Left ventricle myocardium inferior (tissue), 1 donor: ENCODE measurements at regions not wholly inside any gene's neighbourhood (a gene's known extent, or its start where the extent isn't known, plus 50 kb on each side); places are given as distances from the start of the nearest gene placed in this dataset.

Experiments used
- DNase-seq: peaks from one replicate; pipeline ENCODE4 v3.0.0-alpha.2; 2020
- H3K27ac ChIP-seq: fragments of 200-600 bp; replicated peaks from 2 replicates; pipeline ENCODE4 v1.8.0; 2021
- H3K27me3 ChIP-seq: fragments of 200-600 bp; 2 replicates; pipeline ENCODE4 v1.8.0; 2021; ENCODE audit warnings: low read depth
- H3K36me3 ChIP-seq: fragments of 200-600 bp; 2 replicates; pipeline ENCODE4 v1.8.0; 2021
- H3K4me1 ChIP-seq: fragments of 200-600 bp; 2 replicates; pipeline ENCODE4 v1.8.0; 2021
- H3K4me3 ChIP-seq: fragments of 200-600 bp; 2 replicates; pipeline ENCODE4 v1.8.0; 2021; ENCODE audit warnings: mild to moderate bottlenecking, moderate library complexity
- H3K9me3 ChIP-seq: fragments of 200-600 bp; replicated peaks from 2 replicates; pipeline ENCODE4 v1.8.0; 2021
- CTCF ChIP-seq: fragments of 200-600 bp; IDR thresholded peaks from 2 replicates; pipeline ENCODE4 v1.8.0; 2021; ENCODE audit warnings: antibody characterized with exemption, mild to moderate bottlenecking, borderline replicate concordance
- intact Hi-C: fragments of 100-400 bp; cut with micrococcal nuclease; formaldehyde crosslinking; loops from one replicate; pipeline ENCODE4 v1.11.0; 2022
- donor health status: DM: no; HTN: yes; CAD: no; lungs with severe emphysema.

- no peak overlapping the region for H3K4me3 ChIP-seq
- no peak for TF ChIP-seq CTCF
- no peaks in the 10 kb centered on the region for H3K4me1 ChIP-seq
- H3K27ac ChIP-seq, result no peak overlapping the region
- no peaks in the 10 kb centered on the region for H3K36me3 ChIP-seq
- no peaks in the 10 kb centered on the region for H3K9me3 ChIP-seq
- intact Hi-C loops, result no loop called here
- no peaks in the 10 kb centered on the region for H3K27me3 ChIP-seq
- DNase-seq, result no peak
Observed at GRCh38 chr6:90918361-90918760, 331.5 kb upstream of the MAP3K7 start.

GRCh38 chr6:90917376-90917775, 330.5 kb upstream of the MAP3K7 start:
- no peaks in the 10 kb centered on the region for H3K36me3 ChIP-seq
- no peak for TF ChIP-seq CTCF
- DNase-seq, result no peak
- intact Hi-C loops, result no loop called here
- H3K27me3 ChIP-seq, result no peaks in the 10 kb centered on the region
- H3K27ac ChIP-seq, result no peak overlapping the region
- no peaks in the 10 kb centered on the region for H3K4me1 ChIP-seq
- H3K4me3 ChIP-seq, result no peak overlapping the region
- no peaks in the 10 kb centered on the region for H3K9me3 ChIP-seq

DNA sequence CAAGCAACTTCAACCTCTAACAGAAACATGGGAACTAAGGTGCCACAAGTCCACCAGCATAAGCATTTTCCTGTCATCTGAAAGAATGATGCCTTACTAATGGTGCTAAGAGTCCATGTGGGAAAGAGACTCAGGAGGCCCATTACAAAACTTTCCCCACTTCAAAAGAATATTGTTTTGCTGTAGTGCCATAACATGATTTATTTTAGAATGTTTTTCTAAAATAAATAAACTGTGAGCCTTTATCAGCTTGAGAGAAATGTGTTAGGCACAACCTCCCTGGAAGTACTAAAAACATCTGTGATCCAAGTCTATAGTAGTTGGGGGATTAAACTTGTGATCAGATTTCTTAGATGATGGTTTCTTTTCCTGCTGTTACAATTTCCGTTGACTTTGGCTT, 330.1 kb upstream of the MAP3K7 start:
- Histone ChIP-seq H3K27me3 (no peaks in the 10 kb centered on the region), H3K9me3 (no peaks in the 10 kb centered on the region), H3K27ac (no peak overlapping the region), H3K4me1 (no peaks in the 10 kb centered on the region), H3K36me3 (no peaks in the 10 kb centered on the region), H3K4me3 (no peak overlapping the region)
- no peak for TF ChIP-seq CTCF
- DNase-seq, result no peak
- intact Hi-C loops, result no loop called here

- no peak for TF ChIP-seq CTCF
- intact Hi-C loops, result no loop called here
- DNase-seq, result no peak
- Histone ChIP-seq H3K4me1 (no peaks in the 10 kb centered on the region), H3K4me3 (no peak overlapping the region), H3K36me3 (no peaks in the 10 kb centered on the region), H3K27me3 (no peaks in the 10 kb centered on the region), H3K9me3 (no peaks in the 10 kb centered on the region), H3K27ac (no peak overlapping the region)
Observed at GRCh38 chr6:90915224-90915915, 328.5 kb upstream of the MAP3K7 start.

GRCh38 chr6:90914312-90914711, 327.4 kb upstream of the MAP3K7 start:
- Histone ChIP-seq H3K4me1 (no peaks in the 10 kb centered on the region), H3K4me3 (no peak overlapping the region), H3K27me3 (no peaks in the 10 kb centered on the region), H3K27ac (no peak overlapping the region), H3K9me3 (no peaks in the 10 kb centered on the region), H3K36me3 (no peaks in the 10 kb centered on the region)
- intact Hi-C loops, result no loop called here
- no peak for DNase-seq
- no peak for TF ChIP-seq CTCF
